IMR-90 (cell line): ENCODE measurements at regions not wholly inside any gene's neighbourhood (a gene's known extent, or its start where the extent isn't known, plus 50 kb on each side); places are given as distances from the start of the nearest gene placed in this dataset.

ENCODE experiments used
- ATAC-seq: fragments of 200-7000 bp; cut with Tn5 transposase; 2 replicates; pipeline ENCODE4 v1.9.1; 2020; ENCODE audit warnings: low read depth, mild to moderate bottlenecking, moderate library complexity
- BruUV-seq: library from RNA; stranded (reverse); fragments of 400-500 nt; replicated peaks from 2 replicates; lab custom pipeline; 2021; lab: Mats Ljungman, UMichigan
- CTCF ChIA-PET: fragments of 300-600 bp; formaldehyde crosslinking; extraction: SDS; loops from one replicate; lab custom pipeline; 2021; ENCODE audit warnings: antibody characterized with exemption; lab: Yijun Ruan, JAX
- POLR2A ChIA-PET: fragments of 300-600 bp; sonication (Branson Sonifier 250); formaldehyde crosslinking; loops from one replicate; lab custom pipeline; 2022; ENCODE audit warnings: antibody characterized with exemption; ENCODE audit not compliant: unreplicated experiment; lab: Charles Lee
- DNase-seq: peaks from one replicate; pipeline ENCODE4 v3.0.0; 2013
- H2AFZ ChIP-seq: replicated peaks from 2 replicates; pipeline ENCODE3; 2013; ENCODE audit warnings: low read length, mild to moderate bottlenecking; ENCODE audit not compliant: poor library complexity
- H2AK5ac ChIP-seq: 2 replicates; pipeline ENCODE4 v1.6.1; 2013; ENCODE audit warnings: low read depth, low read length, inconsistent platforms
- H2AK9ac ChIP-seq: replicated peaks from 2 replicates; pipeline ENCODE3; 2013; ENCODE audit warnings: mild to moderate bottlenecking, low read depth, low read length, moderate library complexity; ENCODE audit not compliant: poor library complexity
- H2BK120ac ChIP-seq: 2 replicates; pipeline ENCODE4 v1.6.1; 2013; ENCODE audit warnings: low read depth, low read length, inconsistent platforms
- H2BK15ac ChIP-seq: 3 replicates; pipeline ENCODE4 v1.6.1; 2013; ENCODE audit warnings: low read depth, low read length, inconsistent platforms
- H2BK20ac ChIP-seq: 2 replicates; pipeline ENCODE4 v1.6.1; 2013; ENCODE audit warnings: low read depth, mild to moderate bottlenecking, inconsistent platforms, low read length, moderate library complexity
- H2BK5ac ChIP-seq: 2 replicates; pipeline ENCODE4 v1.6.1; 2013; ENCODE audit warnings: mild to moderate bottlenecking, low read depth, low read length, inconsistent platforms; ENCODE audit not compliant: poor library complexity, severe bottlenecking
- H3K14ac ChIP-seq: replicated peaks from 2 replicates; pipeline ENCODE4 v1.6.1; 2013; ENCODE audit warnings: low read depth, low read length, inconsistent platforms
- H3K18ac ChIP-seq: 2 replicates; pipeline ENCODE4 v1.6.1; 2013; ENCODE audit warnings: low read depth, low read length, control low read depth
- H3K23ac ChIP-seq: 2 replicates; pipeline ENCODE4 v1.6.1; 2013; ENCODE audit warnings: low read depth, low read length, inconsistent platforms
- H3K27ac ChIP-seq: 2 replicates; pipeline ENCODE4 v1.5.1; 2013; ENCODE audit warnings: mild to moderate bottlenecking, control low read depth, low read length; ENCODE audit not compliant: insufficient read depth
- H3K27me3 ChIP-seq: 2 replicates; pipeline ENCODE4 v1.6.1; 2013; ENCODE audit warnings: low read length; ENCODE audit not compliant: control insufficient read depth, insufficient read depth
- H3K36me3 ChIP-seq: 2 replicates; pipeline ENCODE4 v1.6.1; 2013; ENCODE audit warnings: low read length, mixed read lengths; ENCODE audit not compliant: control insufficient read depth, insufficient read depth
- H3K4ac ChIP-seq: 2 replicates; pipeline ENCODE4 v1.6.1; 2013; ENCODE audit warnings: low read depth, low read length, inconsistent platforms
- H3K4me1 ChIP-seq: 2 replicates; pipeline ENCODE4 v1.6.1; 2013; ENCODE audit warnings: low read length, mixed read lengths; ENCODE audit not compliant: control insufficient read depth, insufficient read depth
- H3K4me2 ChIP-seq: 2 replicates; pipeline ENCODE4 v1.6.1; 2013; ENCODE audit warnings: low read depth, mild to moderate bottlenecking, control low read depth, low read length, moderate library complexity
- H3K4me3 ChIP-seq: 2 replicates; pipeline ENCODE4 v1.5.1; 2013; ENCODE audit warnings: low read depth, mild to moderate bottlenecking, control low read depth, low read length, moderate library complexity; ENCODE audit not compliant: insufficient read depth
- H3K56ac ChIP-seq: 2 replicates; pipeline ENCODE4 v1.6.1; 2013; ENCODE audit warnings: low read length, inconsistent platforms; ENCODE audit not compliant: insufficient read depth; ENCODE audit errors: extremely low read depth
- H3K79me1 ChIP-seq, 2 experiments: 2 replicates each; pipeline ENCODE4 v1.6.1; 2013; ENCODE audit warnings: low read length in 2 of 2, inconsistent platforms in 1 of 2, low read depth in 1 of 2
- H3K9ac ChIP-seq: 2 replicates; pipeline ENCODE4 v1.6.1; 2013; ENCODE audit warnings: low read depth, low read length, control low read depth
- H3K9me1 ChIP-seq: 2 replicates; pipeline ENCODE4 v1.6.1; 2013; ENCODE audit warnings: low read length, inconsistent platforms; ENCODE audit not compliant: insufficient read depth
- H3K9me3 ChIP-seq: 2 replicates; pipeline ENCODE4 v1.6.1; 2013; ENCODE audit warnings: low read length; ENCODE audit not compliant: control insufficient read depth, insufficient read depth
- H4K20me1 ChIP-seq: 2 replicates; pipeline ENCODE4 v1.6.1; 2013; ENCODE audit warnings: low read length, inconsistent platforms; ENCODE audit not compliant: insufficient read depth
- H4K5ac ChIP-seq: 2 replicates; pipeline ENCODE4 v1.6.1; 2013; ENCODE audit warnings: mild to moderate bottlenecking, low read depth, low read length, control low read depth
- H4K8ac ChIP-seq, 2 experiments: 2 replicates each; pipeline ENCODE4 v1.6.1; 2013; ENCODE audit warnings: low read depth in 2 of 2, low read length in 2 of 2, control low read depth in 1 of 2, inconsistent platforms in 1 of 2
- H4K91ac ChIP-seq: 2 replicates; pipeline ENCODE4 v1.6.1; 2013; ENCODE audit warnings: low read depth, low read length, inconsistent platforms; ENCODE audit not compliant: insufficient read depth
- BHLHE40 ChIP-seq: fragments of 150-350 bp; IDR thresholded peaks from 2 replicates; pipeline ENCODE4 v1.6.1; 2016; ENCODE audit warnings: mild to moderate bottlenecking, low read depth, low read length
- CEBPB ChIP-seq: IDR thresholded peaks from 2 replicates; pipeline ENCODE4 v1.6.1; 2012; ENCODE audit warnings: low read depth, low read length, improper control_type of control experiment
- CTCF ChIP-seq: conservative IDR thresholded peaks from 2 replicates; pipeline ENCODE4 v1.5.1; 2012; ENCODE audit warnings: mild to moderate bottlenecking, low read depth, low read length, improper control_type of control experiment
- FOS ChIP-seq: fragments of 150-350 bp; IDR thresholded peaks from 2 replicates; pipeline ENCODE4 v1.6.1; 2016; ENCODE audit warnings: low read depth, low read length
- SMC3 ChIP-seq: fragments of 150-350 bp; IDR thresholded peaks from 2 replicates; pipeline ENCODE4 v1.6.1; 2016; ENCODE audit warnings: low read depth, mild to moderate bottlenecking, antibody characterized with exemption, low read length, moderate library complexity
- WGBS, 2 experiments: methylation state at CpG; one replicate each; pipeline versions ENCODE4 v1.1.5 to v1.1.7; 2013; ENCODE audit warnings: missing lambda C conversion rate in 2 of 2; ENCODE audit not compliant: insufficient read length in 1 of 2; ENCODE audit errors: extremely low coverage in 2 of 2; 5-methylcytosine and 5-hydroxymethylcytosine counted together
- dilution Hi-C: fragments of 300-500 bp; cut with HindIII; formaldehyde crosslinking; loops from one replicate; pipeline ENCODE4 v1.14.3; 2018; ENCODE audit warnings: low sequenced_read_pairs; ENCODE audit not compliant: unreplicated experiment
- in situ Hi-C: fragments of 300-500 bp; cut with MboI; formaldehyde crosslinking; loops from 3 replicates; pipeline ENCODE4 v1.14.3; 2019; ENCODE audit warnings: low sequenced_read_pairs, inconsistent platforms, mixed read lengths
- intact Hi-C: fragments of 100-400 bp; cut with micrococcal nuclease; formaldehyde crosslinking; loops from 2 replicates; pipeline ENCODE4 v1.10.0; 2022
- TF ChIP-seq, protein P1 (sequence below): fragments of 150-350 bp; IDR thresholded peaks from 2 replicates; pipeline ENCODE4 v1.6.1; 2016; ENCODE audit warnings: low read depth, mild to moderate bottlenecking, low read length, moderate library complexity, borderline replicate concordance

- H3K9me3 ChIP-seq, result peaks cover 9% of the 10 kb centered on the region; the same call in 1 of the 2 replicates
- no peak for TF ChIP-seq SMC3
- no peak for TF ChIP-seq BHLHE40
- TF ChIP-seq FOS, result no peak
- TF ChIP-seq, protein P1, sequence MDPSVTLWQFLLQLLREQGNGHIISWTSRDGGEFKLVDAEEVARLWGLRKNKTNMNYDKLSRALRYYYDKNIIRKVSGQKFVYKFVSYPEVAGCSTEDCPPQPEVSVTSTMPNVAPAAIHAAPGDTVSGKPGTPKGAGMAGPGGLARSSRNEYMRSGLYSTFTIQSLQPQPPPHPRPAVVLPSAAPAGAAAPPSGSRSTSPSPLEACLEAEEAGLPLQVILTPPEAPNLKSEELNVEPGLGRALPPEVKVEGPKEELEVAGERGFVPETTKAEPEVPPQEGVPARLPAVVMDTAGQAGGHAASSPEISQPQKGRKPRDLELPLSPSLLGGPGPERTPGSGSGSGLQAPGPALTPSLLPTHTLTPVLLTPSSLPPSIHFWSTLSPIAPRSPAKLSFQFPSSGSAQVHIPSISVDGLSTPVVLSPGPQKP, result no peak
- TF ChIP-seq CEBPB, result no peak
- no peak for TF ChIP-seq CTCF
- no peak overlapping the region for H4K91ac ChIP-seq
- no peaks in the 10 kb centered on the region for H3K9me1 ChIP-seq
- H3K18ac ChIP-seq, result no peak overlapping the region
- H4K8ac ChIP-seq, result no peak overlapping the region
- no peak overlapping the region for H2AK9ac ChIP-seq
- H3K79me1 ChIP-seq, result no peaks in the 10 kb centered on the region
- H2BK5ac ChIP-seq, result no peak overlapping the region
- no peak overlapping the region for H3K4me3 ChIP-seq
- H2AFZ ChIP-seq, result no peak overlapping the region
- no peaks in the 10 kb centered on the region for H3K27me3 ChIP-seq
- ChIA-PET POLR2A (no interaction called here), CTCF (no interaction called here)
- dilution Hi-C loops, result no loop called here
- no peak overlapping the region for H2BK20ac ChIP-seq
- no peak overlapping the region for H3K4ac ChIP-seq
- no peak overlapping the region for H2AK5ac ChIP-seq
- no TSS peak for BruUV-seq
- H4K5ac ChIP-seq, result no peak overlapping the region
- 20% methylated on average over 1 of the region's 2 CpGs; no CpG with 5 or more reads in 1 of the 2 experiments for WGBS, 2 experiments
- in situ Hi-C loops, result no loop called here
- no peak overlapping the region for H3K14ac ChIP-seq
- H3K4me2 ChIP-seq, result no peak overlapping the region
- H3K27ac ChIP-seq, result no peak overlapping the region
- H2BK15ac ChIP-seq, result no peak overlapping the region
- H3K36me3 ChIP-seq, result no peaks in the 10 kb centered on the region
- no peaks in the 10 kb centered on the region for H3K4me1 ChIP-seq
- DNase-seq (no peak), ATAC-seq (no peak)
- intact Hi-C loops, result no loop called here
- no peak overlapping the region for H2BK120ac ChIP-seq
- H3K23ac ChIP-seq, result no peak overlapping the region
- H3K9ac ChIP-seq, result no peak overlapping the region
- H4K20me1 ChIP-seq, result no peaks in the 10 kb centered on the region
- H3K56ac ChIP-seq, result no peak overlapping the region
Observed at GRCh38 chrX:148385471-148385870, 114.9 kb upstream of the AFF2 start.
